RWPE2 (cell line): ENCODE measurements at regions not wholly inside any gene's neighbourhood (a gene's known extent, or its start where the extent isn't known, plus 50 kb on each side); places are given as distances from the start of the nearest gene placed in this dataset.

ENCODE experiments used
- ATAC-seq: fragments of 200-7000 bp; cut with Tn5 transposase; 3 replicates; pipeline ENCODE4 v1.9.1; 2021; ENCODE audit warnings: low read depth
- DNase-seq: peaks from one replicate; pipeline ENCODE4 v3.0.0-alpha.2; 2020; ENCODE audit warnings: low spot score
- H3K27ac ChIP-seq: fragments of 450-650 bp; 2 replicates; pipeline ENCODE4 v1.5.1; 2017; ENCODE audit warnings: mild to moderate bottlenecking; ENCODE audit not compliant: poor library complexity, severe bottlenecking
- H3K27me3 ChIP-seq: fragments of 250-450 bp; sonication (Bioruptor Pico); 2 replicates; pipeline ENCODE4 v1.5.1; 2021; ENCODE audit warnings: mild to moderate bottlenecking, moderate library complexity; ENCODE audit not compliant: insufficient read depth, poor library complexity, severe bottlenecking
- H3K36me3 ChIP-seq: fragments of 250-450 bp; sonication (Bioruptor Pico); 2 replicates; pipeline ENCODE4 v1.5.1; 2020; ENCODE audit warnings: low read depth, mild to moderate bottlenecking, moderate library complexity
- H3K4me1 ChIP-seq: fragments of 250-450 bp; sonication (Bioruptor Pico); 2 replicates; pipeline ENCODE4 v1.5.1; 2021; ENCODE audit warnings: mild to moderate bottlenecking, moderate library complexity; ENCODE audit not compliant: insufficient read depth, poor library complexity, severe bottlenecking
- H3K4me3 ChIP-seq: fragments of 250-450 bp; sonication (Bioruptor Pico); 2 replicates; pipeline ENCODE4 v1.5.1; 2021; ENCODE audit warnings: mild to moderate bottlenecking, moderate library complexity; ENCODE audit not compliant: severe bottlenecking
- H3K9me3 ChIP-seq: fragments of 250-450 bp; sonication (Bioruptor Pico); 2 replicates; pipeline ENCODE4 v1.5.1; 2021; ENCODE audit warnings: mild to moderate bottlenecking, moderate library complexity; ENCODE audit not compliant: severe bottlenecking
- CTCF ChIP-seq: fragments of 450-650 bp; IDR thresholded peaks from one replicate; pipeline ENCODE4 v1.5.1; 2017; ENCODE audit warnings: mild to moderate bottlenecking, moderate library complexity; ENCODE audit not compliant: poor library complexity, severe bottlenecking

- no peak for TF ChIP-seq CTCF
- no peak for ATAC-seq
- Histone ChIP-seq H3K4me3 (no peak overlapping the region), H3K27ac (no peak overlapping the region), H3K9me3 (no peaks in the 10 kb centered on the region), H3K27me3 (no peaks in the 10 kb centered on the region), H3K36me3 (no peaks in the 10 kb centered on the region), H3K4me1 (no peaks in the 10 kb centered on the region)
- no peak for DNase-seq
These were observed 456.1 kb downstream of the AJAP1 start for GRCh38 chr1:5110508-5110907.

GRCh38 chr1:5109633-5110032 lies 455.2 kb downstream of the AJAP1 start:
- no peaks in the 10 kb centered on the region for H3K36me3 ChIP-seq
- ATAC-seq = no peak
- TF ChIP-seq CTCF = no peak

GRCh38 chr1:5108740-5109139 lies 454.3 kb downstream of the AJAP1 start:
- H3K4me1 ChIP-seq = no peaks in the 10 kb centered on the region
- no peak for TF ChIP-seq CTCF
- DNase-seq (no peak), ATAC-seq (no peak)
- H3K27ac ChIP-seq = no peak overlapping the region
- H3K9me3 ChIP-seq = no peaks in the 10 kb centered on the region
- H3K4me3 ChIP-seq = no peak overlapping the region
- H3K36me3 ChIP-seq = no peaks in the 10 kb centered on the region
- no peaks in the 10 kb centered on the region for H3K27me3 ChIP-seq

More at GRCh38 chr1:5109633-5110032, 455.2 kb downstream of the AJAP1 start:
- Histone ChIP-seq H3K27me3 (no peaks in the 10 kb centered on the region), H3K4me1 (no peaks in the 10 kb centered on the region), H3K4me3 (no peak overlapping the region), H3K9me3 (no peaks in the 10 kb centered on the region), H3K27ac (no peak overlapping the region)
- DNase-seq = no peak

GRCh38 chr1:5105744-5106143 lies 451.3 kb downstream of the AJAP1 start:
- ATAC-seq (no peak), DNase-seq (no peak)
- no peaks in the 10 kb centered on the region for H3K9me3 ChIP-seq
- no peak overlapping the region for H3K4me3 ChIP-seq
- no peak for TF ChIP-seq CTCF
- H3K36me3 ChIP-seq = no peaks in the 10 kb centered on the region
- H3K4me1 ChIP-seq = no peaks in the 10 kb centered on the region
- no peaks in the 10 kb centered on the region for H3K27me3 ChIP-seq
- H3K27ac ChIP-seq = no peak overlapping the region

- Histone ChIP-seq H3K27me3 (no peaks in the 10 kb centered on the region), H3K4me3 (no peak overlapping the region), H3K36me3 (no peaks in the 10 kb centered on the region), H3K27ac (no peak overlapping the region), H3K9me3 (no peaks in the 10 kb centered on the region), H3K4me1 (no peaks in the 10 kb centered on the region)
- no peak for ATAC-seq
- TF ChIP-seq CTCF = no peak
- DNase-seq = no peak
These were observed 445.1 kb downstream of the AJAP1 start for GRCh38 chr1:5099558-5099957.
